NCI-H1436 (cell line): ENCODE measurements at regions not wholly inside any gene's neighbourhood (a gene's known extent, or its start where the extent isn't known, plus 50 kb on each side); places are given as distances from the start of the nearest gene placed in this dataset.
"Not testable (repeated sequence)": the region's sequence is repeated elsewhere in the genome, so short reads cannot be mapped to it uniquely, and the experiment has no call there.

Experiments used
- DNase-seq: peaks from one replicate; lab custom pipeline; 2025; lab: John Stamatoyannopoulos, UW

DNA sequence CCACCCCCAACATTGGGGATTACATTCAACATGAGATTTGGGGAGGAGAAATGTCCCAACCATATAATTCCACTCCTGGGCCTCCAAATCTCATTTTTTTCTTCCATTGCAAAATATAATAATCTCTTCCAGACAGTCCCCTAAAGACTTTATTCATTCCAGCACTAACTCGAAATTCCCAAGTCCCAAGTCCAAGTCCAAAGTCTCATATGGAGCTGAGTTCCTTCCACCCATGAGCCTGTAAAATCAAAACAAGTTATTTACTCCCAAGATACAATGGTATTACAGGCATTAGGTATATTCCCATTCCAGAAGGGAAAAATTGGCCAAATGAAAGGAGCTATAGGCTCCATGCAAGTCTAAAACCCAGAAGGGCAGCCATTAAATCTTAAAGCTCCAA, 56.7 kb downstream of the P2RY1 start:
- DNase-seq = no peak

DNA sequence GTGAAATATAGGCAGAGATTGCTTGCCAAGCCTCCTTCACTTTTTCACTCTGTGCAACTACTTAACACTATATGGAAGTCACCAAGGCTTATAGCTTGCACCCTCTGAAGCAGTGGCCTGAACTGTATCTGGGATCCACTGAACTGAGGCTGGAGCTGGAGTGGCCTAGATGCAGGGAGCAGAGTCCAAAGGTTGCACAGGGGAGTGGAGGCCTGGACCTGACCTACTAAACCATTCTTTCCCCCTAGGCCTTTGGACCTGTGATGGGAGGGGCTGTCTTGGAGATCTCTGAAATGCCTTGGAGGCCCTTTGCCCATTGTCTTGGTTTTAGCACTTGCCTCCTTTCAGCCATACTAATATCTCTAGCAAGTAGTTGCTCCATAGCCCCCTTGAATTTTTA, 57.5 kb downstream of the P2RY1 start:
- no peak for DNase-seq

DNA sequence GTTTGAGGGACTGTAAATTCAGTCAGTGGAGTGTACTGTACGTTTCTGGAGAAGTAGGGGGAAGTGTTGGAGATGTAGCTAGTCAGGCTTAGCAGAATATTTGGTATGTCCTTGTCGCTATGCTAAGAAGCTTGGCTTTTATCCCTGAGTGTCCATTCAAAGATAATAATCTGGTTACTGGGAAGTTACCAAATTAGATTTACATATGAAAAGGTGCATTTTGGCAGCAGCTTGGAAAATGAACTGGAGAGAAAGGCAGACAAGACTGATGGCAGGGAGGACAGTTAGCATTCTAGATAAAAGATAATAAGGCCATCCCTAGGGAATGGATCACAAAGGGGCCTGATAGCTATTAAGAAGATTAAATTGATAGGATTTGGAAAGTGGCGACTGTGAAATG, 58.7 kb downstream of the P2RY1 start:
- DNase-seq = no peak

DNA sequence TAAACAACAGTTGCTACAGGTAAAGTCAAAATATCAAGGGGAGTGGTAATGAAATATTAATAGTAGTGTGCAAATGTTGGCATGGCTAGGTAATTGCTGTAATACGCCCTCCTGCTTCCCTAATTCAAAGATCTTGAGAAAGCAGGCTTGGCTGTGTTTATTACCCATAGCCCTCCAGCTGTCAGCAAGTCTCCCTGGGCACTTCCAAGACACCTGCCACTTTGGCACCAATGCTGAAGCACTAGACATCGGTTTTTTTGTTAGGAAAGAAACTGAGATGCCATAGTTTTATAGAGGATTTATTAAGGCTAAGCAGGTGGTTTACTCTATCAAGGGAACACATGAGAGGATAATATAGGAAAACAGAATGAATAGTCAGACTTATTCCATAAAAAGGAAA, 64.4 kb downstream of the P2RY1 start:
- DNase-seq = no peak

DNA sequence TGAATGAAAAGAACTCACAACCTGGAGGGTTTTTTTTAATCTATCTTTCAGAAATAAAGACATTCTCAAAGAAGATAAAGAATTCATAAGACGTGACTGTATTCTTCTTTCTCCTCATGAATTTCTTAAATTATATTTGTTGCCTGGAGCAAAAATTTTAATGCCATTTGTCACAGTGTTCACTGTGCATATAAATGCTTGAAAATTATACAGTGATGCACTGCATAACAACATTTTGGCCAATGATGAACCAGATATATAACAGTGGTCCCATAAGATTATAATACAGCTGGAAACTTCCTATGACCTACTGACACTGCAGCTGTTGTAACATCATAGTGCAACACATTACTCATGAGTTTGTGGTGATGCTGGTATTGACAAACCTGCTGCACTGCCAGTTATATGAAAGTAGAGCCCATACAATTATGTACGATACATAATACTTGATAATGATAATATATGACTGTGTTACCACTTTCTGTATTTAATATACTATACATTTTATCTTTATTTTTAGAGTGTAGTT, 67.3 kb downstream of the P2RY1 start:
- no peak for DNase-seq

DNA sequence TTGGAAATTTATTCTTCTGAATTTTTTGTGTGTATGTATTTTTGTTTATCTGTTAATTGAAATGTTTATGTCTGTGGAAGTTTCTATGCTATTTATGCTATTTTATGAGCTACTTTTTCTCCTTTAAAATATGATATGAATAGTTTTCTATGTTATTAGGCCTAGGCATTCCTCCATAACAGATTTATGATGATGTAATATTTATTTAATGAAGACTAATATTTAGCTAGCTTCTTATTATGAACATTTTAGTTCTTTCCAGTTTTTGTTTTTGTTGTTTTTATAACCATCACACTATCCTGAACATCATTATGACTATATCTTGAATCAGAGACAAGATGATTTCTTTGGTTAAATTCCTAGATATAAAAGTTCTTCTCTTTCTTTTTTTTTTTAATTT, 70.7 kb downstream of the P2RY1 start:
- DNase-seq = no peak

DNA sequence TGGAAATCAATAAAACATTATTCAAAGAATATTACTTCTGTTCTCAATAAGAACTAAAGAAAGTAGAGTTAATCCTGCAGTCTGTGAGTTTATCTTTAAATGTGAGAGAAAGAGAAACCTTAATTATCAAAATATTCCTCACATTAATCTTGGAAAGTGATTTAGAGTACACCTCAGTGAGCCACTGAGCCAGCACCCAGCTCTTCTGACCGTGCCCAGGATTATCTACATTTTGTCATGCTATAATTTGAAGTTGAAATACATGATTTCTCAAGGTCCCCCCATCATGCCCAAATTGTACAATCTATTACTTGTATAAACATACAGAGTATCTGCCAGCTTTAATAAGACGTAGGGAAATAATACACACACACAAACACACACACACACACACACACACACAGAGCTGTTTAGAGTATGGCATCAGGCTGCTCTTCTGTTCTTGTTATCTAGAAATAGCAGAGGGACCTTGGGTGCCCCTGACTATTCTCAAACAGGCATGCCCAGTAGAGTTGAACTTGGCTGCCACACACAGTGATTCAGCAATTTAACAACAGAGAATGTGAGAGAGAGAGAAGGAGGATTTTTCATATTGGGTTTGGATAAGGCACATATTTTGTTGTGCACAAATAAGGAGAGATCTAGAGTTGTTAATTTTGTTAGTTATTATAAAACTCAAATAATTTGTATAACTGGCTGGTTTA, 74.4 kb downstream of the P2RY1 start:
- no peak for DNase-seq

DNA sequence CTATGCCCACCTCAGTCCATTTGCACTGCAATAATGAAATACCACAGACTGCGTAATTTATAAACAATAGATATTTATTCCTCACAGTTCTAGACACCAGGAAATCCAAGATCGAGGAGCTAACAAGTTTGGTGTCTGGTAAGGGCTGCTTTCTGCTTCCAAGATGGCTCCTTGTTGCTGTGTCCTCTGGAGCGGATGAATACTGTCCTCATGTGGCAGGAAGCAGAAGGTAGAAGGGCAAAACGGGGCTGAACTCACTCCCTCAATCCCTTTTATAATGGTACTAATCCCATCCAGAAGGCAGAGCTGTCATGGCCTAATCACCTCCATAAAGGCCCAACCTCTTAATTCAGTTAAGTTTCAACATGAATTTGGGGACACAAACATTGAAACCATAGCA, 75.3 kb downstream of the P2RY1 start:
- DNase-seq = no peak

DNA sequence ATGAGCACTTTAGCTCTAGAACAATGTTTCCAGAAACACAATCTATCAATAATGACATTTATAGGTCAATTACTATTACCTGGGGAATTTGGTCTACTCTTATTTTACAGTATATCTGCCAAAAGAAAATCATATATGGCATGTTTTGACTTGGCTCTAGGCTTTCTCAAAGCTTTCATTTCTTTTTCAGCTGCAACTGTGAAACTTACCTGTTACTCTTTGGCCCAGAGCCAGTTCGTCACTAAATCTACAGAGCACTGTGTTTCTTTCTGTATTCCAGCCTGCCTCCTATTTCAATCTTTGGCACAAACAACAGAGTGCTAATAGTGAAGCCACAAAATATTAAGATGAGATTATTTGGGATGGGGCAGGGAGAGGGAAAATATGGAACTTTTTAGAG, 76.0 kb downstream of the P2RY1 start:
- no peak for DNase-seq

DNA sequence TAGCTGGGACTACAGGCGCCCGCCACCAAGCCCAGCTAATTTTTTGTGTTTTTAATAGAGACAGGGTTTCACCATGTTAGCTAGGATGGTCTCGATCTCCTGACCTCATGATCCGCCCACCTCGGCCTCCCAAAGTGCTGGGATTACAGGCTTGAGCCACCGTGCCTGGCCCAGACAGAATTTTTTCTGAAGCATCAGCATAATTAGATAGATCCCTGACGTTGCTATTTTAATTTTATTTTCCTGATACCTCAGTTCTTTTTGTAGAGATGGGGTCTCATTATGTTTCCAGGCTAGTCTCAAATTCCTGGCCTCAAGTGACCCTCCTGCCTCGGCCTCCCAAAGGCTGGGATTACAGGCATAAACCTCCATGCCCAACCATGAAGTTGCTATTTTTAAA, 79.8 kb downstream of the P2RY1 start:
- DNase-seq = not testable (repeated sequence)

DNA sequence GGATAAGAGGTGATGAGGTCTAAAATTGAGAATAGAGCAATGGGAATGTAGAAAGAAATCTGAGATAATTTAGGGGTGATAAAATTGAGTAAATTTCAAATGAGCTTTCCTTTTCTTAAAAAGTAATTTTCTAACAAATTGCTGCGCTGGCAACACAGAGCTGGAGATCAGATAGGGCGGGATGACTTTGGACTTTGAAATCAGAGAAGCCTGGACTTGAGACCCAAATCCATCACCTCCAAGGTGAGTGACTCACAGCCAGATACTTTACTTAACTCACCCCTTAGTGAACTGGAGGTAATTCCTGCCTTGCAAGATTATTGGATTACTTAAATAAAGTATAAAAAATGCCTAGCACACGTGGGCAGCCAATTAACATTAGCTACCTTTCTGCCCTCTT, 80.8 kb downstream of the P2RY1 start:
- no peak for DNase-seq

DNA sequence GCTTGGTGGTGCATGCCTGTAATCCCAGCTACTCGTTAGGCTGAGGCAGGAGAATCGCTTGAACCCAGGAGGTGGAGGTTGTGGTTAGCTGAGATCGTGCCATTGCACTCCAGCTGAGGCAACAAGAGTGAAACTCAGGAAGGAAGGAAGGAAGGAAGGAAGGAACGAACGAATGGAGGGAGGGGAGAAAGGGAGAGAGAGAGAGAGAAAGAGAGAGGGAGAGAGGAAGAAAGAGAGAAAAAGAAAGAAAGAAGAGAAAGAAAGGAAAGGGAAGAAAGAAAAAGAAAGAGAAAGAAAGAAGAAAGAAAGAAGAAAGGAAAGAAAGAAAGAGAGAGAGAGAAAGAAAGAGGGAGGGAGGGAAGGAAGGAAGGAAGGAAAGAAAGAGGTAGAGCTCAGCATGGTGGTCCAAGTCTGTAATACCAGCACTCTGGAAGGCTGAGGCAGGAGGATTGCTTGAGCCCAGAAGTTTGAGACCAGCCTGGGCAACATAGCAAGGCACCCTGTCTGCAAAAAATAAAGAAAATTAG, 81.9 kb downstream of the P2RY1 start:
- no peak for DNase-seq

DNA sequence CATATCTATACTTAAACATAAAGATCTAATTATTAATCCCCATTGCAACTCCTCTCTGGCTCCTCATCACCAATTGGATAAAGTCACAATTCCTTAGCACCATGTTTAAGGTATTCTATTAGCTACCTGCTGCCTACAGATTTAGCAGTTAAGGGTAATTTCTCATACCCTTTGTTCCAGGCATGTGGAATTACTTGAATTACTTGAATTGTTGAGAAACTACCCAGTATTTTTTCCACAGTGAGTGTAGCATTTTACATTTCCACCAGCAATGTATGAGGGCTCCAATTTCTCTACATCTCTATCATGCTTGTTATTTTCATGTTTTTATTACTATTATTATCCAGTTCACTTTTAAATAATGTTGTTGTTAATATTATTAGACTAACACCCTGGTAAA, 86.4 kb downstream of the P2RY1 start:
- no peak for DNase-seq

DNA sequence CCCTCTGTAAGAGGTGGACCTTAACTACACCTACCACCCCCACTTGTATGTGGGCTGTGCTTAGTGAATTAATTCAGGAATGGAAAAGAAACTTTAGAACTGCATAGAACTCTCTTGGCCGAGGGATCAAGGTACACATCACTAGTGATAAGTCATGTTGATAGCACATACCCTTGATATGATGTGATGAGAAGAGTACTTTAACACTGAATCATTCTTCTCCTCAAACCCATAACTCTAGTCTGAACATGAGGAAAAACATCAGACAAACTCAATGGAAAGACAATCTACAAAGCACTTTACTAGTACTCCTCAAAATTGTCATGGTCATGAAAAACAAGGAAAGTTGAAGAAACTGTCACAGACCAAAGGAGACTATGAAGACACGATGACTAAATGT, 87.6 kb downstream of the P2RY1 start:
- no peak for DNase-seq

DNA sequence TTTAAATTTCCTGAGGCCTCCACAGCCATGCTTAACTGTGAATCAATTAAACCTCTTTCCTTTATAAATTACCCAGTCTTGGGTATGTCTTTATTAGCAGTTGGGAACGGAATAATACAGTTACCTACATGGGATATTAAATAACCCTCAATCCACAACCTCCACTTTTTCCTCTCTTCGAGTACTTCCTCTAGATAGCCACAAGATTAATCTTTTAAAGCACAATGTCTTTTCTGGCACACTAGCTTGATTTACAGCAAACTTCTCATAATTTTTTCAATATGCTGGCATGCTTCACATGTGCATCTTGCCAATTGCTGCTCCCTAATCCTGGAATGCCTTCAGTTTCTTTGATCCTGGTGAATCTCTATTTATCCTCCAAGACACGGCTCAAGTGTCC, 92.2 kb downstream of the P2RY1 start:
- no peak for DNase-seq

DNA sequence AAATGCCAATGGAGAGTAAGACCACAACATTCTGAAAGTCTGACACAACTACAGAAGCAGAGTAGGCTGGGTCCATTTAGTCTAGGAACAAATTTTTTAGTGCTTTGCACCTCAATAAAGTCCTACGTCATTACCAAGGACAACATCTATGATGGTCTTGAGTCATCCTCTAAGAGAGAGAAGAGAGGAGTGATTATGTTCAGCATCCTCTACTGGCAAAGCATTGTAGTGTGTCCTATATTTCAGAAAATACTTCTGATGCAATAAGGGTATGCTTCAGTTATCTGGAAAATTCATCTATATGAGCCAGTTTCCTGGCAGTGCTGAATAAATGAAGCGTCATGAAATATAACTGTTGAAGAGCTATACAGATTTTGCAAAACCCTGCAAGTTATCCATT, 95.6 kb downstream of the P2RY1 start:
- no peak for DNase-seq

DNA sequence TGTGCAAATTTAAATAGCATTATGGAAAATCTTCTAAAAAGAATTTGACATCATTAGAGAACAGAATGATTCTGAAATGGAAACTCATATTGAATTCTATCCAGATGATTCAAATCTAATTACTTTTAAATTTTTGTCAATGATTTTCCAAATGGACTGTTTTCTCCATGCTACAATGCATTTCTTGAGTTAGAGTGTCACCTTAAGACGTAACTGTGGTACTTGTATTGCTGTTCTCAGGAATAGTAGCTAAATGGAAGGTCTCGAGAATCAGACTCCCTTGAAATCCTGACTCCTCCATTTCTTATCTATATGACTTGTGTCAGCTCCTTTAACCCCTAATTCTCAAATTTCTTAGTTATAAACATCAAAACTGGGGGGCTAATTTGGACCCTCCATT, 102.3 kb downstream of the P2RY1 start:
- DNase-seq = no peak

DNA sequence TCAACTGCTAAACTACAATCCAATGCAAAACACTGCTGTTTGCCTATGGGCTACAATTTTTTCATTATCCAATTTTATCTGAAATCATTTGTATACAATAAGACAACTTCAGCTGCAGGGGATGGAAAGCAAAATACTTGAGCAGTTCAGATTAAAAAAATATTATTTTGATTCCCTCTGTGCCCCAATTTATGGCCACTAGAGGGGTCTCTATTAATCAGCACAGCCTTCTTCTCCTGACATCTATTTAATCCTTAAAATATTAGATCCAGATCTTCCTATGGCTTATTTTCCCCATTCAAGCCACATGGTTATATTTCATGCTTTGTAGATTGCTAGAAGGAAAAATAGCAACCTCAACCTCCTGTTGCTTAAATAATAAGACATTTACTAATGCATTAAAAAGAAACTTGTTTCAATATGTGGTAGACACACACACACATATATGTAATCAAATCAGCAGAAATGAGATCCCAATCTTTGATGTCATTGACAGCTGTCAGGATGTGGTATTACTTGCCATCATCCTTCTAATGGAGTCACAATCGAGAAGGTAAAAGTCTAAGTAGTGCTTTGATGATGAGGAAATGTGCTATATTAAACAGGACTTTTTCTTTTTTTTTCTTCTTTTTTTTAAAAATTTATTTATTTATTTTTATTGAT, 104.2 kb downstream of the P2RY1 start:
- no peak for DNase-seq

DNA sequence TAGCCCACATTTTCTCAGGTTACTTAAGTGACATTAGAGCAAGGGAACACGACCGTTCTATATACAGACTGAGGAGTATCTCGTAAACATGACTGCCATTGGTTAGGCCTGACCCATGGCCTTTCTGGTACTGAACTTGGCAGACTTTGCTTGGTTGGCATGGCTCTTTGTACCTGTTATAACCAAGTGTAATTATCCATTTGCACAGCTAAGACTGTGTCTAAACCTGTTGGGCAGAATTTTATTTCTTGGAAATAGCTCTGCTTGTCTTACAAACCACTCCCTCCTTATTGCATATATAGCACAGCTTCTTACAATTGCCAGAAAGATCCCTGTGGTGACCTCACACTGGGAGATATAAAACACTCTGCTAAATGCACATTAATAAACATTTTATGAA, 106.9 kb downstream of the P2RY1 start:
- no peak for DNase-seq

DNA sequence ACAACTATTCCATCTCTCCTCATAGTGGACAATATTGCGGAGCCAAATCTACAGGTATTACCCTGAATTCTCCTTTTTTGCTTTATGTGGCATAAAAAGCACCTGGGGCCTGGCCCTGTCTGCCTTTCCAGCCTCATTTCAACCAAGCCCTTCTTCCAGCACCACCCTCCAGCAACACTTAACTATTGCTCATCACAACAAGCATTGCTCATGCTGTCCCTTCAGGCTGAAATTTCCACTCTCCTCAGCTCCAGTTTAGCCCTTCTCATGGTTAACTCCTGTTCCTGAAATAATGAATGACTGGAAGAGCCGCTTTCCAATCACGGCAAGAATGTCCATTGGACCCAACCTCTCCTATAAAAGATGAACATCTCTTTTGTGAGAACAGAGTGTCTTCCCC, 107.4 kb downstream of the P2RY1 start:
- DNase-seq = no peak

DNA sequence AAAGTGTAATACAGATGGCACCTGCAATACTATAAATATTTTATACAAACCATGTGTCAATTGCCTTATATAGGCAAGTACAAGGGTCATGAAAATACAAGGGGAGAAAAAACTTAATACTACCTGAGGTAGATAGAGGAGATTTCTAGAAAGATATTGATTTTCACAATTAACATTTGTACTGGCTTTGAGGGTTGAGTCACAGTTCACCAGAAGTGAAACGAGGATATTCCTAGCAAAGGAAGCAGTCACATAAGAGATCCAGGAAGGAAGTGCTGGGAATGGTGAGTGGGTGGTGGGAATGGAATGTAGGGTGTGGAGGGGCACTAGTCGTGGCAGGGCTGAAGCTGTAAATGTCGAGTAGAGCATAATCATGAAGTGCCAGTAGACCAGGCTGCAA, 108.7 kb downstream of the P2RY1 start:
- DNase-seq = no peak

DNA sequence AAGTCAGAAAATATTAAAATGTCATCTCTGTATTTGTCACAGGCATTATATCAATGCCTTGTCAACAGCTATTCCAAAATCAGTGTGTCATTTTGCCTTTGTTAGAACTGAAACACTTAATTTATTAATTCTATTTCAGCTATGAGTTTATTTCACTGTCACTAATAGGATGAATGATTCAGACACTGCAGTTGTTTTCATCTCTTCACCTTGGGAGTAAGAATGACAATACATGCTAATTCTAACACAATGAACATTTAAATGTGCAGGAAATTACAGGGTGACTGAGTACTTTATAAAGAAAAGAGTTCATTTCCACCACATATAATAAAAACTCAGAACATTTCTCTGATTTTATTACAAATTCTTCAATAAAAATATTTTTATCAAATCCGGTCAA, 109.7 kb downstream of the P2RY1 start:
- no peak for DNase-seq

DNA sequence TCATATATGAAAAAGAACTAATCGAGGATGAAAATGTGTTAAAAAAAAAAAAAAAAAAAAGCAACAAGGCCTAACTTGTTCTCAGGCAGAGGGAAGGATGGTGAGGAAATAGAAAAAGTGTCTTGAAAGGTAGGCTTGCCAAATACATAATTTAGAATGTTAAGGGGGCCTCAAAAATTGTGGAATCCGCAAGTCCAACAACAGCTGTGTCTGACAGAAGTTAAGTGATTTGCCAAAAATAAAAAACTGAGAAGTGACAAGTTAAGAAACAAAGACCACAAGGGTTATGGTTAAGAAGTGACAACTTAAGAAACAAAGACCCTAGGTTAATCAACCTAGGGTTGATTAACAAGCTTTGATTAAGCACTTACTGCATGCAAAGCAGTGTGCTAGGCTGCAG, 110.6 kb downstream of the P2RY1 start:
- DNase-seq = no peak

DNA sequence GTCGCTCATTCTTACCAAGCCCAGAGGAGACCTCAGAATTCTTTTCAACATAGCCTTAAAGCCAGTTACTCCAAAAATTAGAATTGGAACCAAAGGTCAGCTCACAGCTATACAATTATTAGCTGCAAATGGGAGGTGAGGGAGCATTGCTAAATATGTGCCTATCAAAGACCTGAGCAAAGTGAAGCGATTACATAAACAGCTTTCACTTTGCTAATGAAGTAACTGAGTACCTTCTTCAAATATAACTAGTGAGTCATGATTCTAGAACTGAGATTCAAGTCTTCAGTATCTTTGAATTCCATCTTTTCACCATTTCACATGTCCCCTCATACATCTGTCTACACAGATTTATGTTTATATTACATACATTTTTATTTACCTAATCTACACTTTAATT, 122.6 kb downstream of the P2RY1 start:
- DNase-seq = no peak
